ENCODE measurements at regions not wholly inside any gene's neighbourhood (a gene's known extent, or its start where the extent isn't known, plus 50 kb on each side); places are given as distances from the start of the nearest gene placed in this dataset.

DNA sequence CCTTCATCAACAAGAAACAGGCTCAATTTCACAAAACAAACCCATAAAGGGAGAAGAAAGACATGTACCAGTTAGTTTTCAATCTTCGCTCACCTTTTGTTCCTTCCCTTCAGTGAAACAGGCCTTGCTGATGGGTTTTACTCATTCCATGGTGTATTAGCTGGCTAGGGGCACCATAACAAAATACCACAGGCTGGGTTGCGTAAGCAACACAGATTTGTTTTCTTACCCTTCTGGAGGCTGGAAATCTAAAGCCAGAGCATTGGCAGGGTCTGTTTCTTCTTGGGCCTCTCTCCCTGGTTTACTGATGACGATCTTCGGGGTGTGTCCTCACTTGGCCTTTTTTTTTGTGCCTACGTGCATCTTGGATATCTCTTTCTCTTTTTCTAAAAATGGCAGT is 383.4 kb upstream of the RBFOX1 start:
- TF ChIP-seq REST (IDR thresholded peaks at IDR 0.05; ENCODE audit: low read depth): no peak
- TF ChIP-seq EP300 (IDR thresholded peaks at IDR 0.05; ENCODE audit: borderline replicate concordance): no peak

Data from Ishikawa (cell line).